Lung (tissue), 11 donors: ENCODE measurements at regions not wholly inside any gene's neighbourhood (a gene's known extent, or its start where the extent isn't known, plus 50 kb on each side); places are given as distances from the start of the nearest gene placed in this dataset.
A peak's percentile ranks its signal among the peaks of the same experiment; 100 is the strongest.
"Not testable (repeated sequence)": the region's sequence is repeated elsewhere in the genome, so short reads cannot be mapped to it uniquely, and the experiment has no call there.

Experiments used
- ATAC-seq: fragments of 200-7000 bp; cut with Tn5 transposase; one replicate; pipeline ENCODE4 v1.9.1; 2020; ENCODE audit warnings: moderate number of reproducible peaks; ENCODE audit not compliant: insufficient read depth, low FRiP score
- DNase-seq, 3 donors: peaks; one replicate each; pipeline ENCODE4 v3.0.0-alpha.2; 2013 to 2017
- H3K27ac ChIP-seq, 2 donors: one replicate each; pipeline ENCODE4 v1.5.1; 2013; ENCODE audit warnings: mild to moderate bottlenecking in 2 of 2, moderate library complexity in 2 of 2, control low read depth in 1 of 2, inconsistent platforms in 1 of 2, low read depth in 1 of 2, low read length in 1 of 2
- H3K27me3 ChIP-seq, 3 donors: one replicate each; pipeline ENCODE4 v1.5.1; 2013; ENCODE audit warnings: low read length in 2 of 3; ENCODE audit not compliant: control insufficient read depth in 3 of 3, insufficient read depth in 3 of 3
- H3K36me3 ChIP-seq, 4 donors: one replicate each; pipeline ENCODE4 v1.5.1; 2013; ENCODE audit warnings: low read length in 4 of 4, mild to moderate bottlenecking in 1 of 4, moderate library complexity in 1 of 4; ENCODE audit not compliant: control insufficient read depth in 4 of 4, insufficient read depth in 4 of 4
- H3K4me1 ChIP-seq, 5 donors: one replicate each; pipeline ENCODE4 v1.5.1; 2013; ENCODE audit warnings: low read length in 5 of 5, mild to moderate bottlenecking in 2 of 5, moderate library complexity in 1 of 5; ENCODE audit not compliant: control insufficient read depth in 5 of 5, insufficient read depth in 5 of 5
- H3K4me3 ChIP-seq: one replicate; pipeline ENCODE4 v1.5.1; 2013; ENCODE audit warnings: mild to moderate bottlenecking, control low read depth, moderate library complexity
- H3K9ac ChIP-seq, 2 donors: one replicate each; pipeline ENCODE4 v1.5.1; 2013; ENCODE audit warnings: low read length in 2 of 2, control low read depth in 1 of 2; ENCODE audit not compliant: insufficient read depth in 1 of 2
- H3K9me3 ChIP-seq, 4 donors: one replicate each; pipeline ENCODE4 v1.5.1; 2013; ENCODE audit warnings: low read length in 3 of 4, mild to moderate bottlenecking in 1 of 4, moderate library complexity in 1 of 4; ENCODE audit not compliant: control insufficient read depth in 4 of 4, insufficient read depth in 3 of 4
- CTCF ChIP-seq: IDR thresholded peaks from 2 replicates; pipeline ENCODE4 v1.5.1; 2012; ENCODE audit warnings: mild to moderate bottlenecking; ENCODE audit errors: control extremely low read depth, extremely low read depth
- WGBS, 2 donors: extraction: QIAGEN DNeasy Blood & Tissue Kit; methylation state at CpG; one replicate each; pipeline ENCODE4 v1.1.7; 2013; 5-methylcytosine and 5-hydroxymethylcytosine counted together
- donor health status: control.
- donor health status: control.
- donor health status: Bipolar disorder and iron deficiency.
- donor health status: healthy.
- donor health status: DM: yes; HTN: yes; CAD: no.

GRCh38 chr5:56405116-56405908, 172.2 kb upstream of the ANKRD55 start:
- no peak for ATAC-seq
- H3K9ac ChIP-seq = no peak overlapping the region
- H3K27ac ChIP-seq = no peak overlapping the region
- H3K4me1 ChIP-seq = peaks cover 0 to 8% (median 2%) of the 10 kb centered on the region in 5 donors
- no peak for DNase-seq
- TF ChIP-seq CTCF = no peak
- no peaks in the 10 kb centered on the region for H3K36me3 ChIP-seq
- H3K4me3 ChIP-seq = no peak overlapping the region
- no peaks in the 10 kb centered on the region for H3K27me3 ChIP-seq
- WGBS, 2 donors = 76 to 84% methylated on average over 4 of the region's 4 CpGs
- no peaks in the 10 kb centered on the region for H3K9me3 ChIP-seq

GRCh38 chr5:56402266-56403220, 169.4 kb upstream of the ANKRD55 start:
- Histone ChIP-seq H3K27me3 (no peaks in the 10 kb centered on the region), H3K36me3 (no peaks in the 10 kb centered on the region), H3K4me3 (no peak overlapping the region), H3K27ac (no peak overlapping the region), H3K9ac (no peak overlapping the region), H3K9me3 (no peaks in the 10 kb centered on the region), H3K4me1 (peaks cover 0 to 8% (median 0%) of the 10 kb centered on the region in 5 donors)
- ATAC-seq (no peak), DNase-seq (peak; percentile 22 to 68 (median 34))
- WGBS, 2 donors = 65 to 82% methylated on average over 7 of the region's 7 CpGs
- no peak for TF ChIP-seq CTCF

- not testable (repeated sequence) for H3K27ac ChIP-seq, DNase-seq
- WGBS, 2 donors = 98 to 100% methylated on average over 24 of the region's 24 CpGs
Observed at GRCh38 chr5:56397796-56398195, 164.7 kb upstream of the ANKRD55 start.

GRCh38 chr5:56396634-56397033, 163.5 kb upstream of the ANKRD55 start:
- Histone ChIP-seq H3K27ac (no peak overlapping the region), H3K9ac (no peak overlapping the region), H3K9me3 (peaks cover 0 to 4% (median 3%) of the 10 kb centered on the region in 4 donors), H3K4me3 (no peak overlapping the region), H3K27me3 (no peaks in the 10 kb centered on the region), H3K36me3 (no peaks in the 10 kb centered on the region), H3K4me1 (no peaks in the 10 kb centered on the region)
- TF ChIP-seq CTCF = no peak
- no peak for ATAC-seq
- no peak for DNase-seq

More at GRCh38 chr5:56397796-56398195, 164.7 kb upstream of the ANKRD55 start:
- not testable (repeated sequence) for H3K4me1 ChIP-seq, H3K9me3 ChIP-seq, H3K36me3 ChIP-seq, ATAC-seq, H3K9ac ChIP-seq, H3K27me3 ChIP-seq, H3K4me3 ChIP-seq
